ENCODE measurements at regions not wholly inside any gene's neighbourhood (a gene's known extent, or its start where the extent isn't known, plus 50 kb on each side); places are given as distances from the start of the nearest gene placed in this dataset.

- H3K9me3 Mint-ChIP-seq = peaks cover 6% of the 10 kb centered on the region
- H3K36me3 Mint-ChIP-seq (ENCODE audit: low read depth) = no peaks in the 10 kb centered on the region
- no peaks in the 10 kb centered on the region for H3K4me1 Mint-ChIP-seq
- H3K4me3 Mint-ChIP-seq = no peak overlapping the region
- ATAC-seq (ENCODE audit: low read depth) = no peak
- no peak overlapping the region for H3K27ac Mint-ChIP-seq
- intact Hi-C loops (cut with micrococcal nuclease) = no loop called here
- DNase-seq = no peak
- CTCF ChIA-PET = no interaction called here
- H3K27me3 Mint-ChIP-seq = peaks cover 9% of the 10 kb centered on the region
- TF ChIP-seq, protein P1, sequence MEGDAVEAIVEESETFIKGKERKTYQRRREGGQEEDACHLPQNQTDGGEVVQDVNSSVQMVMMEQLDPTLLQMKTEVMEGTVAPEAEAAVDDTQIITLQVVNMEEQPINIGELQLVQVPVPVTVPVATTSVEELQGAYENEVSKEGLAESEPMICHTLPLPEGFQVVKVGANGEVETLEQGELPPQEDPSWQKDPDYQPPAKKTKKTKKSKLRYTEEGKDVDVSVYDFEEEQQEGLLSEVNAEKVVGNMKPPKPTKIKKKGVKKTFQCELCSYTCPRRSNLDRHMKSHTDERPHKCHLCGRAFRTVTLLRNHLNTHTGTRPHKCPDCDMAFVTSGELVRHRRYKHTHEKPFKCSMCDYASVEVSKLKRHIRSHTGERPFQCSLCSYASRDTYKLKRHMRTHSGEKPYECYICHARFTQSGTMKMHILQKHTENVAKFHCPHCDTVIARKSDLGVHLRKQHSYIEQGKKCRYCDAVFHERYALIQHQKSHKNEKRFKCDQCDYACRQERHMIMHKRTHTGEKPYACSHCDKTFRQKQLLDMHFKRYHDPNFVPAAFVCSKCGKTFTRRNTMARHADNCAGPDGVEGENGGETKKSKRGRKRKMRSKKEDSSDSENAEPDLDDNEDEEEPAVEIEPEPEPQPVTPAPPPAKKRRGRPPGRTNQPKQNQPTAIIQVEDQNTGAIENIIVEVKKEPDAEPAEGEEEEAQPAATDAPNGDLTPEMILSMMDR (IDR thresholded peaks at IDR 0.05) = no peak
- POLR2A ChIA-PET = no interaction called here
Observed at GRCh38 chr12:102682366-102683289, 202.3 kb upstream of the IGF1 start.

- Mint-ChIP-seq H3K27me3 (peaks cover 5% of the 10 kb centered on the region), H3K27ac (no peak overlapping the region), H3K36me3 (ENCODE audit: low read depth) (no peaks in the 10 kb centered on the region), H3K4me1 (no peaks in the 10 kb centered on the region), H3K9me3 (peaks cover 6% of the 10 kb centered on the region), H3K4me3 (no peak overlapping the region)
- ATAC-seq (ENCODE audit: low read depth) = no peak
- CTCF ChIA-PET = no interaction called here
- intact Hi-C loops (cut with micrococcal nuclease) = no loop called here
- DNase-seq = no peak
- POLR2A ChIA-PET = no interaction called here
- TF ChIP-seq, protein P1 (IDR thresholded peaks at IDR 0.05) = no peak
Observed at GRCh38 chr12:102681747-102682146, 201.4 kb upstream of the IGF1 start.

GRCh38 chr12:102681309-102681708 lies 200.9 kb upstream of the IGF1 start:
- peaks cover 6% of the 10 kb centered on the region for H3K9me3 Mint-ChIP-seq
- H3K36me3 Mint-ChIP-seq (ENCODE audit: low read depth) = no peaks in the 10 kb centered on the region
- H3K27ac Mint-ChIP-seq = no peak overlapping the region
- H3K4me3 Mint-ChIP-seq = no peak overlapping the region
- POLR2A ChIA-PET = no interaction called here
- TF ChIP-seq, protein P1 (IDR thresholded peaks at IDR 0.05) = no peak
- ATAC-seq (ENCODE audit: low read depth) (no peak), DNase-seq (no peak)
- CTCF ChIA-PET = no interaction called here
- intact Hi-C loops (cut with micrococcal nuclease) = no loop called here
- no peaks in the 10 kb centered on the region for H3K4me1 Mint-ChIP-seq
- H3K27me3 Mint-ChIP-seq = peaks cover 3% of the 10 kb centered on the region

DNA sequence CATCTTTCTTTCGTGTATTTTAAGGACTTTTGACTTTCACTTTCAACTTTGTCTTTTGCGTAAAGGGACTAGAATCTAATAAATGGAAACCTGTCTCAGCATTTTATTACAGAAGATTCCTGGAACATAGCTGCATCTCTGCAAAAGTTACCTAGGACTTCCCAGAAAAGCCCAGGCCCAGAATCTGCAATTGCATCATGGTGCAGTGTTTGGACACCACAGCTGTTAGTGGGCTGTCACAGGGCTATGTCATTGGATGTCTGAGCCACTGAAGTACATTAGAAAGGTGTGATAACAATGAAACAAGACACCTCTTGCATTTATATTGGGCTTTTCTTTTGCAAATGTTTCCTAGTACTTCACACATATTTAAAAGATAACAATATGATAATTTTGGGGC lies 199.9 kb upstream of the IGF1 start:
- H3K36me3 Mint-ChIP-seq (ENCODE audit: low read depth) = no peaks in the 10 kb centered on the region
- H3K27me3 Mint-ChIP-seq = peaks cover 3% of the 10 kb centered on the region

DNA sequence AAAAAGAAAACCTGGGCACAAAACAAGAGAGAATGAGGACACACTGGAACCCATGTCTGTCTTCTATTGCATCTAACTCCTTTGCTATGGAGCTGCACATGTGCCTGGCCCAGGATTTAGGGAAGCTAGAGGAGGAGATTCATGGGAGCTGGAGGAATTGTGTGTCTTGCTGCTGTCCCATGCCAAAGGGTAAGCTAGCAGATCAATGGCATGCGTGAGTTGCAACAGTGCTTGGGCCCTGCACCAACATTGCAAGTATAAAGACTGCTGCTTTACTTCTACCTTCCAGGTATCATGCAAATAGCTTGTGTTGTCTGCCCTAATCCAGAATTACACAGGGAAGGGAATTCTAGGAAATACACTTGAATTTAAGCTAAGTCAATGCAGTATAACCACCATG lies 196.4 kb upstream of the IGF1 start:
- ChIA-PET POLR2A (no interaction called here), CTCF (no interaction called here)
- no peaks in the 10 kb centered on the region for H3K36me3 Mint-ChIP-seq (ENCODE audit: low read depth)
- ATAC-seq (ENCODE audit: low read depth) = no peak
- H3K27ac Mint-ChIP-seq = no peak overlapping the region
- TF ChIP-seq, protein P1 (IDR thresholded peaks at IDR 0.05) = no peak
- H3K9me3 Mint-ChIP-seq = peaks cover 18% of the 10 kb centered on the region
- no peaks in the 10 kb centered on the region for H3K4me1 Mint-ChIP-seq
- DNase-seq = no peak
- H3K27me3 Mint-ChIP-seq = no peaks in the 10 kb centered on the region
- H3K4me3 Mint-ChIP-seq = no peak overlapping the region
- intact Hi-C loops (cut with micrococcal nuclease) = no loop called here

More for the DNA sequence above, 199.9 kb upstream of the IGF1 start:
- H3K9me3 Mint-ChIP-seq = peaks cover 6% of the 10 kb centered on the region
- ATAC-seq (ENCODE audit: low read depth) (no peak), DNase-seq (no peak)
- ChIA-PET POLR2A (no interaction called here), CTCF (no interaction called here)
- no peak overlapping the region for H3K4me3 Mint-ChIP-seq
- H3K27ac Mint-ChIP-seq = no peak overlapping the region
- intact Hi-C loops (cut with micrococcal nuclease) = no loop called here
- no peaks in the 10 kb centered on the region for H3K4me1 Mint-ChIP-seq
- TF ChIP-seq, protein P1 (IDR thresholded peaks at IDR 0.05) = no peak
